ENCODE measurements at regions not wholly inside any gene's neighbourhood (a gene's known extent, or its start where the extent isn't known, plus 50 kb on each side); places are given as distances from the start of the nearest gene placed in this dataset.

GRCh38 chr1:232223887-232224286 lies 406.0 kb downstream of the SIPA1L2 start (continued):
- TF ChIP-seq NANOG (IDR thresholded peaks at IDR 0.05; ENCODE audit: insufficient read depth, low read depth, low read length, poor library complexity, severe bottlenecking), result no peak
- no peak for TF ChIP-seq BRCA1 (IDR thresholded peaks at IDR 0.05; ENCODE audit: low read depth, low read length)
- no peak for TF ChIP-seq PHF8 (conservative IDR thresholded peaks at IDR 0.05; ENCODE audit: low read depth, low read length)

All from H1 (cell line).